IMR-90 (cell line): ENCODE measurements at regions not wholly inside any gene's neighbourhood (a gene's known extent, or its start where the extent isn't known, plus 50 kb on each side); places are given as distances from the start of the nearest gene placed in this dataset.

ENCODE experiments used
- ATAC-seq: fragments of 200-7000 bp; cut with Tn5 transposase; 2 replicates; pipeline ENCODE4 v1.9.1; 2020; ENCODE audit warnings: low read depth, mild to moderate bottlenecking, moderate library complexity
- BruUV-seq: library from RNA; stranded (reverse); fragments of 400-500 nt; replicated peaks from 2 replicates; lab custom pipeline; 2021; lab: Mats Ljungman, UMichigan
- CTCF ChIA-PET: fragments of 300-600 bp; formaldehyde crosslinking; extraction: SDS; loops from one replicate; lab custom pipeline; 2021; ENCODE audit warnings: antibody characterized with exemption; lab: Yijun Ruan, JAX
- POLR2A ChIA-PET: fragments of 300-600 bp; sonication (Branson Sonifier 250); formaldehyde crosslinking; loops from one replicate; lab custom pipeline; 2022; ENCODE audit warnings: antibody characterized with exemption; ENCODE audit not compliant: unreplicated experiment; lab: Charles Lee
- DNase-seq: peaks from one replicate; pipeline ENCODE4 v3.0.0; 2013
- H2AFZ ChIP-seq: replicated peaks from 2 replicates; pipeline ENCODE3; 2013; ENCODE audit warnings: low read length, mild to moderate bottlenecking; ENCODE audit not compliant: poor library complexity
- H2AK5ac ChIP-seq: 2 replicates; pipeline ENCODE4 v1.6.1; 2013; ENCODE audit warnings: low read depth, low read length, inconsistent platforms
- H2AK9ac ChIP-seq: replicated peaks from 2 replicates; pipeline ENCODE3; 2013; ENCODE audit warnings: mild to moderate bottlenecking, low read depth, low read length, moderate library complexity; ENCODE audit not compliant: poor library complexity
- H2BK120ac ChIP-seq: 2 replicates; pipeline ENCODE4 v1.6.1; 2013; ENCODE audit warnings: low read depth, low read length, inconsistent platforms
- H2BK15ac ChIP-seq: 3 replicates; pipeline ENCODE4 v1.6.1; 2013; ENCODE audit warnings: low read depth, low read length, inconsistent platforms
- H2BK20ac ChIP-seq: 2 replicates; pipeline ENCODE4 v1.6.1; 2013; ENCODE audit warnings: low read depth, mild to moderate bottlenecking, inconsistent platforms, low read length, moderate library complexity
- H2BK5ac ChIP-seq: 2 replicates; pipeline ENCODE4 v1.6.1; 2013; ENCODE audit warnings: mild to moderate bottlenecking, low read depth, low read length, inconsistent platforms; ENCODE audit not compliant: poor library complexity, severe bottlenecking
- H3K14ac ChIP-seq: replicated peaks from 2 replicates; pipeline ENCODE4 v1.6.1; 2013; ENCODE audit warnings: low read depth, low read length, inconsistent platforms
- H3K18ac ChIP-seq: 2 replicates; pipeline ENCODE4 v1.6.1; 2013; ENCODE audit warnings: low read depth, low read length, control low read depth
- H3K23ac ChIP-seq: 2 replicates; pipeline ENCODE4 v1.6.1; 2013; ENCODE audit warnings: low read depth, low read length, inconsistent platforms
- H3K27ac ChIP-seq: 2 replicates; pipeline ENCODE4 v1.5.1; 2013; ENCODE audit warnings: mild to moderate bottlenecking, control low read depth, low read length; ENCODE audit not compliant: insufficient read depth
- H3K27me3 ChIP-seq: 2 replicates; pipeline ENCODE4 v1.6.1; 2013; ENCODE audit warnings: low read length; ENCODE audit not compliant: control insufficient read depth, insufficient read depth
- H3K36me3 ChIP-seq: 2 replicates; pipeline ENCODE4 v1.6.1; 2013; ENCODE audit warnings: low read length, mixed read lengths; ENCODE audit not compliant: control insufficient read depth, insufficient read depth
- H3K4ac ChIP-seq: 2 replicates; pipeline ENCODE4 v1.6.1; 2013; ENCODE audit warnings: low read depth, low read length, inconsistent platforms
- H3K4me1 ChIP-seq: 2 replicates; pipeline ENCODE4 v1.6.1; 2013; ENCODE audit warnings: low read length, mixed read lengths; ENCODE audit not compliant: control insufficient read depth, insufficient read depth
- H3K4me2 ChIP-seq: 2 replicates; pipeline ENCODE4 v1.6.1; 2013; ENCODE audit warnings: low read depth, mild to moderate bottlenecking, control low read depth, low read length, moderate library complexity
- H3K4me3 ChIP-seq: 2 replicates; pipeline ENCODE4 v1.5.1; 2013; ENCODE audit warnings: low read depth, mild to moderate bottlenecking, control low read depth, low read length, moderate library complexity; ENCODE audit not compliant: insufficient read depth
- H3K56ac ChIP-seq: 2 replicates; pipeline ENCODE4 v1.6.1; 2013; ENCODE audit warnings: low read length, inconsistent platforms; ENCODE audit not compliant: insufficient read depth; ENCODE audit errors: extremely low read depth
- H3K79me1 ChIP-seq, 2 experiments: 2 replicates each; pipeline ENCODE4 v1.6.1; 2013; ENCODE audit warnings: low read length in 2 of 2, inconsistent platforms in 1 of 2, low read depth in 1 of 2
- H3K9ac ChIP-seq: 2 replicates; pipeline ENCODE4 v1.6.1; 2013; ENCODE audit warnings: low read depth, low read length, control low read depth
- H3K9me1 ChIP-seq: 2 replicates; pipeline ENCODE4 v1.6.1; 2013; ENCODE audit warnings: low read length, inconsistent platforms; ENCODE audit not compliant: insufficient read depth
- H3K9me3 ChIP-seq: 2 replicates; pipeline ENCODE4 v1.6.1; 2013; ENCODE audit warnings: low read length; ENCODE audit not compliant: control insufficient read depth, insufficient read depth
- H4K20me1 ChIP-seq: 2 replicates; pipeline ENCODE4 v1.6.1; 2013; ENCODE audit warnings: low read length, inconsistent platforms; ENCODE audit not compliant: insufficient read depth
- H4K5ac ChIP-seq: 2 replicates; pipeline ENCODE4 v1.6.1; 2013; ENCODE audit warnings: mild to moderate bottlenecking, low read depth, low read length, control low read depth
- H4K8ac ChIP-seq, 2 experiments: 2 replicates each; pipeline ENCODE4 v1.6.1; 2013; ENCODE audit warnings: low read depth in 2 of 2, low read length in 2 of 2, control low read depth in 1 of 2, inconsistent platforms in 1 of 2
- H4K91ac ChIP-seq: 2 replicates; pipeline ENCODE4 v1.6.1; 2013; ENCODE audit warnings: low read depth, low read length, inconsistent platforms; ENCODE audit not compliant: insufficient read depth
- BHLHE40 ChIP-seq: fragments of 150-350 bp; IDR thresholded peaks from 2 replicates; pipeline ENCODE4 v1.6.1; 2016; ENCODE audit warnings: mild to moderate bottlenecking, low read depth, low read length
- CEBPB ChIP-seq: IDR thresholded peaks from 2 replicates; pipeline ENCODE4 v1.6.1; 2012; ENCODE audit warnings: low read depth, low read length, improper control_type of control experiment
- CHD1 ChIP-seq: IDR thresholded peaks from 2 replicates; pipeline ENCODE4 v1.6.1; 2012; ENCODE audit warnings: low read depth, low read length, improper control_type of control experiment
- CTCF ChIP-seq: conservative IDR thresholded peaks from 2 replicates; pipeline ENCODE4 v1.5.1; 2012; ENCODE audit warnings: mild to moderate bottlenecking, low read depth, low read length, improper control_type of control experiment
- ELK1 ChIP-seq: fragments of 150-350 bp; IDR thresholded peaks from 2 replicates; pipeline ENCODE4 v1.6.1; 2016; ENCODE audit warnings: low read depth, mild to moderate bottlenecking, low read length, moderate library complexity, borderline replicate concordance
- FOS ChIP-seq: fragments of 150-350 bp; IDR thresholded peaks from 2 replicates; pipeline ENCODE4 v1.6.1; 2016; ENCODE audit warnings: low read depth, low read length
- MAFK ChIP-seq: IDR thresholded peaks from 2 replicates; pipeline ENCODE4 v1.6.1; 2012; ENCODE audit warnings: low read depth, low read length, improper control_type of control experiment
- MAZ ChIP-seq: IDR thresholded peaks from 2 replicates; pipeline ENCODE4 v1.6.1; 2012; ENCODE audit warnings: low read depth, mild to moderate bottlenecking, low read length, improper control_type of control experiment, moderate library complexity, borderline replicate concordance
- MXI1 ChIP-seq: IDR thresholded peaks from 2 replicates; pipeline ENCODE4 v1.6.1; 2012; ENCODE audit warnings: low read depth, mild to moderate bottlenecking, low read length, moderate library complexity, borderline replicate concordance
- NFE2L2 ChIP-seq: fragments of 150-350 bp; IDR thresholded peaks from 2 replicates; pipeline ENCODE4 v1.6.1; 2016; ENCODE audit warnings: low read depth, mild to moderate bottlenecking, low read length
- POLR2A ChIP-seq: IDR thresholded peaks from 2 replicates; pipeline ENCODE4 v1.6.1; 2012; ENCODE audit warnings: mild to moderate bottlenecking, low read depth, low read length
- RAD21 ChIP-seq: IDR thresholded peaks from 2 replicates; pipeline ENCODE4 v1.6.1; 2012; ENCODE audit warnings: low read length, improper control_type of control experiment
- RCOR1 ChIP-seq: IDR thresholded peaks from 2 replicates; pipeline ENCODE4 v1.6.1; 2012; ENCODE audit warnings: mild to moderate bottlenecking, low read length, improper control_type of control experiment; ENCODE audit not compliant: insufficient replicate concordance
- RFX5 ChIP-seq: IDR thresholded peaks from 2 replicates; pipeline ENCODE4 v1.8.0; 2012; ENCODE audit warnings: low read depth, mild to moderate bottlenecking, low read length, moderate library complexity
- SMC3 ChIP-seq: fragments of 150-350 bp; IDR thresholded peaks from 2 replicates; pipeline ENCODE4 v1.6.1; 2016; ENCODE audit warnings: low read depth, mild to moderate bottlenecking, antibody characterized with exemption, low read length, moderate library complexity
- USF2 ChIP-seq: fragments of 150-350 bp; IDR thresholded peaks from 2 replicates; pipeline ENCODE4 v1.6.1; 2017; ENCODE audit warnings: mild to moderate bottlenecking, antibody characterized with exemption, low read length, low read depth
- WGBS, 2 experiments: methylation state at CpG; one replicate each; pipeline versions ENCODE4 v1.1.5 to v1.1.7; 2013; ENCODE audit warnings: missing lambda C conversion rate in 2 of 2; ENCODE audit not compliant: insufficient read length in 1 of 2; ENCODE audit errors: extremely low coverage in 2 of 2; 5-methylcytosine and 5-hydroxymethylcytosine counted together
- dilution Hi-C: fragments of 300-500 bp; cut with HindIII; formaldehyde crosslinking; loops from one replicate; pipeline ENCODE4 v1.14.3; 2018; ENCODE audit warnings: low sequenced_read_pairs; ENCODE audit not compliant: unreplicated experiment
- in situ Hi-C: fragments of 300-500 bp; cut with MboI; formaldehyde crosslinking; loops from 3 replicates; pipeline ENCODE4 v1.14.3; 2019; ENCODE audit warnings: low sequenced_read_pairs, inconsistent platforms, mixed read lengths
- intact Hi-C: fragments of 100-400 bp; cut with micrococcal nuclease; formaldehyde crosslinking; loops from 2 replicates; pipeline ENCODE4 v1.10.0; 2022

- H2BK120ac ChIP-seq = no peak overlapping the region
- H3K4me2 ChIP-seq = no peak overlapping the region
- dilution Hi-C loops = no loop called here
- H2BK15ac ChIP-seq = no peak overlapping the region
- no peak overlapping the region for H3K27ac ChIP-seq
- no peak overlapping the region for H3K18ac ChIP-seq
- intact Hi-C loops = loop anchor here (5.0 kb wide), 1 partner anchor 548 kb away; no protein-coding TSS in a partner anchor
- no peak overlapping the region for H2BK20ac ChIP-seq
- H2AK9ac ChIP-seq = no peak overlapping the region
- H4K5ac ChIP-seq = no peak overlapping the region
- H3K4me1 ChIP-seq = no peaks in the 10 kb centered on the region
- H2AFZ ChIP-seq = no peak overlapping the region
- ChIA-PET POLR2A (no interaction called here), CTCF (no interaction called here)
- H2AK5ac ChIP-seq = no peak overlapping the region
- no peak overlapping the region for H2BK5ac ChIP-seq
- no peaks in the 10 kb centered on the region for H3K79me1 ChIP-seq
- H3K27me3 ChIP-seq = no peaks in the 10 kb centered on the region
- no peaks in the 10 kb centered on the region for H3K36me3 ChIP-seq
- no peak overlapping the region for H3K14ac ChIP-seq
- H3K9ac ChIP-seq = no peak overlapping the region
- no peak overlapping the region for H3K4ac ChIP-seq
- no peak overlapping the region for H3K56ac ChIP-seq
- ATAC-seq = no peak
- 94% methylated on average over 2 of the region's 8 CpGs; no CpG with 5 or more reads in 1 of the 2 experiments for WGBS, 2 experiments
- no peak overlapping the region for H3K4me3 ChIP-seq
- no peak overlapping the region for H4K91ac ChIP-seq
- H3K9me3 ChIP-seq = no peaks in the 10 kb centered on the region
- H4K8ac ChIP-seq = no peak overlapping the region
- in situ Hi-C loops = no loop called here
- no peak overlapping the region for H3K23ac ChIP-seq
- TF ChIP-seq CTCF (no peak), ELK1 (no peak), CHD1 (no peak), NFE2L2 (no peak), BHLHE40 (no peak), RCOR1 (no peak), POLR2A (no peak), MAZ (no peak), CEBPB (no peak), MAFK (no peak), USF2 (no peak), RAD21 (no peak), FOS (no peak), RFX5 (no peak), SMC3 (no peak), MXI1 (no peak)
- no peak for DNase-seq
- no peaks in the 10 kb centered on the region for H4K20me1 ChIP-seq
- no TSS peak for BruUV-seq
- H3K9me1 ChIP-seq = no peaks in the 10 kb centered on the region
These were observed 146.5 kb upstream of the FERMT1 start for GRCh38 chr20:6269168-6269873.
